OCI-LY1 (cell line): ENCODE measurements at regions not wholly inside any gene's neighbourhood (a gene's known extent, or its start where the extent isn't known, plus 50 kb on each side); places are given as distances from the start of the nearest gene placed in this dataset.

ENCODE experiments used
- H2AFZ ChIP-seq: fragments of 200-600 bp; sonication (generic), shearing (Covaris generic); 2 replicates; pipeline ENCODE4 v1.6.0; 2014; ENCODE audit warnings: antibody characterized with exemption, mild to moderate bottlenecking, low read length
- H3F3A ChIP-seq: fragments of 200-600 bp; sonication (generic), shearing (Covaris generic); 2 replicates; pipeline ENCODE4 v1.6.0; 2014; ENCODE audit warnings: mild to moderate bottlenecking, antibody characterized with exemption, low read length, moderate library complexity; ENCODE audit not compliant: insufficient read depth
- H3K27ac ChIP-seq: fragments of 200-600 bp; sonication (generic); 2 replicates; pipeline ENCODE4 v1.5.1; 2014; ENCODE audit warnings: low read length, mixed run types, mild to moderate bottlenecking, low read depth; ENCODE audit not compliant: poor library complexity, severe bottlenecking
- H3K27me3 ChIP-seq: fragments of 200-600 bp; sonication (generic); 2 replicates; pipeline ENCODE4 v1.6.0; 2014; ENCODE audit warnings: antibody characterized with exemption, mild to moderate bottlenecking, low read length, moderate library complexity; ENCODE audit not compliant: insufficient read depth
- H3K36me3 ChIP-seq: fragments of 200-600 bp; sonication (generic); 2 replicates; pipeline ENCODE4 v1.6.1; 2014; ENCODE audit warnings: mild to moderate bottlenecking, antibody characterized with exemption, low read length, moderate library complexity, mixed read lengths; ENCODE audit not compliant: insufficient read depth
- H3K4me1 ChIP-seq: fragments of 200-600 bp; sonication (generic); 2 replicates; pipeline ENCODE4 v1.5.1; 2014; ENCODE audit warnings: mild to moderate bottlenecking, low read length, moderate library complexity; ENCODE audit not compliant: insufficient read depth, severe bottlenecking
- H3K4me2 ChIP-seq: fragments of 200-600 bp; sonication (generic), shearing (Covaris generic); 2 replicates; pipeline ENCODE4 v1.6.1; 2014; ENCODE audit warnings: low read length
- H3K4me3 ChIP-seq: fragments of 200-600 bp; sonication (generic); 2 replicates; pipeline ENCODE4 v1.5.1; 2014; ENCODE audit warnings: low read length, low read depth, mild to moderate bottlenecking, mixed read lengths; ENCODE audit not compliant: poor library complexity, severe bottlenecking
- H3K79me2 ChIP-seq: fragments of 200-600 bp; shearing (Covaris generic); 2 replicates; pipeline ENCODE4 v1.6.1; 2016; ENCODE audit warnings: mixed run types, low read length, mixed read lengths; ENCODE audit not compliant: insufficient read depth
- H3K9ac ChIP-seq: fragments of 200-600 bp; sonication (generic), shearing (Covaris generic); 2 replicates; pipeline ENCODE4 v1.6.1; 2014; ENCODE audit warnings: mild to moderate bottlenecking, low read length, mixed read lengths
- H3K9me2 ChIP-seq: fragments of 200-600 bp; sonication (generic), shearing (Covaris generic); 2 replicates; pipeline ENCODE4 v1.6.1; 2014; ENCODE audit warnings: low read depth, mild to moderate bottlenecking, low read length, mixed read lengths
- H3K9me3 ChIP-seq: fragments of 200-600 bp; shearing (Covaris generic); 2 replicates; pipeline ENCODE4 v1.6.1; 2014; ENCODE audit warnings: low read length, mixed read lengths
- H4K20me1 ChIP-seq: fragments of 200-600 bp; sonication (generic), shearing (Covaris generic); 2 replicates; pipeline ENCODE4 v1.6.0; 2016; ENCODE audit warnings: mild to moderate bottlenecking, low read length; ENCODE audit not compliant: insufficient read depth
- EZH2 ChIP-seq: fragments of 200-600 bp; sonication (generic), shearing (Covaris generic); IDR thresholded peaks from 2 replicates; pipeline ENCODE4 v1.8.0; 2017; ENCODE audit warnings: borderline replicate concordance, mixed run types, mild to moderate bottlenecking, antibody characterized with exemption, low read length, moderate library complexity, mixed read lengths
- TF ChIP-seq, protein P1 (sequence below): fragments of 200-600 bp; sonication (generic), shearing (Covaris generic); IDR thresholded peaks from 2 replicates; pipeline ENCODE4 v1.5.1; 2017; ENCODE audit warnings: mild to moderate bottlenecking, antibody characterized with exemption, low read length, moderate library complexity, mixed read lengths

- no peak overlapping the region for H3K27ac ChIP-seq
- H3K9me3 ChIP-seq = no peaks in the 10 kb centered on the region
- no peak overlapping the region for H3K4me3 ChIP-seq
- H3F3A ChIP-seq = no peaks in the 10 kb centered on the region
- H3K36me3 ChIP-seq = no peaks in the 10 kb centered on the region
- no peaks in the 10 kb centered on the region for H3K79me2 ChIP-seq
- no peak overlapping the region for H3K4me2 ChIP-seq
- H3K9ac ChIP-seq = no peak overlapping the region
- no peaks in the 10 kb centered on the region for H3K9me2 ChIP-seq
- H3K27me3 ChIP-seq = no peaks in the 10 kb centered on the region
- no peaks in the 10 kb centered on the region for H3K4me1 ChIP-seq
- H2AFZ ChIP-seq = no peak overlapping the region
- TF ChIP-seq EZH2 = no peak
- TF ChIP-seq, protein P1, sequence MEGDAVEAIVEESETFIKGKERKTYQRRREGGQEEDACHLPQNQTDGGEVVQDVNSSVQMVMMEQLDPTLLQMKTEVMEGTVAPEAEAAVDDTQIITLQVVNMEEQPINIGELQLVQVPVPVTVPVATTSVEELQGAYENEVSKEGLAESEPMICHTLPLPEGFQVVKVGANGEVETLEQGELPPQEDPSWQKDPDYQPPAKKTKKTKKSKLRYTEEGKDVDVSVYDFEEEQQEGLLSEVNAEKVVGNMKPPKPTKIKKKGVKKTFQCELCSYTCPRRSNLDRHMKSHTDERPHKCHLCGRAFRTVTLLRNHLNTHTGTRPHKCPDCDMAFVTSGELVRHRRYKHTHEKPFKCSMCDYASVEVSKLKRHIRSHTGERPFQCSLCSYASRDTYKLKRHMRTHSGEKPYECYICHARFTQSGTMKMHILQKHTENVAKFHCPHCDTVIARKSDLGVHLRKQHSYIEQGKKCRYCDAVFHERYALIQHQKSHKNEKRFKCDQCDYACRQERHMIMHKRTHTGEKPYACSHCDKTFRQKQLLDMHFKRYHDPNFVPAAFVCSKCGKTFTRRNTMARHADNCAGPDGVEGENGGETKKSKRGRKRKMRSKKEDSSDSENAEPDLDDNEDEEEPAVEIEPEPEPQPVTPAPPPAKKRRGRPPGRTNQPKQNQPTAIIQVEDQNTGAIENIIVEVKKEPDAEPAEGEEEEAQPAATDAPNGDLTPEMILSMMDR = no peak
- no peaks in the 10 kb centered on the region for H4K20me1 ChIP-seq
These were observed 230.2 kb downstream of the IRX1 start for GRCh38 chr5:3825531-3826451.

- Histone ChIP-seq H3K4me1 (no peaks in the 10 kb centered on the region), H3K27me3 (no peaks in the 10 kb centered on the region), H2AFZ (no peak overlapping the region), H3K9me3 (no peaks in the 10 kb centered on the region), H4K20me1 (no peaks in the 10 kb centered on the region), H3K27ac (no peak overlapping the region), H3K4me3 (no peak overlapping the region), H3K9ac (no peak overlapping the region), H3K79me2 (no peaks in the 10 kb centered on the region), H3K4me2 (no peak overlapping the region), H3K9me2 (no peaks in the 10 kb centered on the region), H3F3A (no peaks in the 10 kb centered on the region), H3K36me3 (no peaks in the 10 kb centered on the region)
- TF ChIP-seq, protein P1 = no peak
These were observed 232.0 kb downstream of the IRX1 start for GRCh38 chr5:3827624-3828023.

DNA sequence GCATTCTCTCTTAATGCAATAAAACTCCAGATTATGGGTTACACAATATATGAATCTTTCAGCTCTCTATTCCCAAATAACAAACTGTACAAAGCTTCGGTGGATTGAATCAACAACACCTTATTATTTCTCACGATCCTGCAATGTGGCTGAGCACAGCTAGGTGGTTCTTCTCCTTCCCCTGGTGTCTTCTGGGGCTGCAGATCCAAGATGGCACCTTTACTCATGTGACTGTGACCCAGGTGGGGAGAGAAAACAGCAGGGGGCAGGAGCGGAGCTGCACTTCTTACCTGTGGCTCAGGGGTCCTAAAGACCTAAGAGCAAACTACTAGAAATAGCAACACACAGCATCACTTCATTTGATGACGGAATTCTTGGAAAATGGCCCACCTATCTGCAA is 233.1 kb downstream of the IRX1 start:
- Histone ChIP-seq H3K79me2 (no peaks in the 10 kb centered on the region), H3K9ac (no peak overlapping the region), H4K20me1 (no peaks in the 10 kb centered on the region), H3K4me1 (no peaks in the 10 kb centered on the region), H2AFZ (no peak overlapping the region), H3K4me3 (no peak overlapping the region), H3F3A (no peaks in the 10 kb centered on the region), H3K4me2 (no peak overlapping the region), H3K27ac (no peak overlapping the region), H3K9me2 (no peaks in the 10 kb centered on the region), H3K36me3 (no peaks in the 10 kb centered on the region), H3K9me3 (no peaks in the 10 kb centered on the region), H3K27me3 (no peaks in the 10 kb centered on the region)
- TF ChIP-seq, protein P1 = no peak; the same call in 1 of the 2 replicates
- no peak for TF ChIP-seq EZH2
